Forelimb muscle (tissue), 1 donor: ENCODE measurements at regions not wholly inside any gene's neighbourhood (a gene's known extent, or its start where the extent isn't known, plus 50 kb on each side); places are given as distances from the start of the nearest gene placed in this dataset.

Experiments
- DNase-seq: peaks from one replicate; pipeline ENCODE4 v3.0.0-alpha.2; 2013; ENCODE audit warnings: low read depth

- no peak for DNase-seq
Observed at GRCh38 chr4:26137288-26137687, 183.5 kb upstream of the RBPJ start.

DNA sequence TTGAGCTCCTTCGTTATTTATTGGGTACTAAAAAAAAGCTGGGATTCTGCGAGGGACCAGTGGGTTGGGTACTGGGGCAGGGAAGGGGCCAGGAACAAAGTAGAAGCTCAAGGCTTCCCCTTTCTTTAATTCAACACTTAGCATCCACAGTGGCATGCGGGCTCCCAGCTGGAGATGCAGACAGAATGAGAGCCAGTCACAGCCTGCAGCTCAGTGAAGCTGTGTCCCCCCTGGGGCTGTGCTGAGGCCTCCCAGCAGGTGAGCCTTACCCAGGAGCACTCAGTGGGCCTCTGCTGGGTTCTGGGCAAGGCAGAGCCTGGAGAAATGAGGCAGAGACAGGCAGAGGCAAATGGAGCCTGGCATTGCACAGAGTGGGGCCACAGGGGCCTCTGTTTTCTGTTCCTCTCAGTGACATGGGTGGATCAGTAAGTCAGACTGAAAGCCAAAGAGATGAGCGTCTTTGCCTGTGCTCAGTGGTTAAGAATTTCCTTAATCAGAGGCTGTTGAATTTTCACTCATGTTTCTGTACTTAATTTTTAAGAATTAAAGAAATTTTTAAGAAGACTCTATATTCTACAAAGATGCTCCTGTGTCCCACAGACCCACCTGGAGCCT, 181.4 kb upstream of the RBPJ start:
- DNase-seq: no peak

DNA sequence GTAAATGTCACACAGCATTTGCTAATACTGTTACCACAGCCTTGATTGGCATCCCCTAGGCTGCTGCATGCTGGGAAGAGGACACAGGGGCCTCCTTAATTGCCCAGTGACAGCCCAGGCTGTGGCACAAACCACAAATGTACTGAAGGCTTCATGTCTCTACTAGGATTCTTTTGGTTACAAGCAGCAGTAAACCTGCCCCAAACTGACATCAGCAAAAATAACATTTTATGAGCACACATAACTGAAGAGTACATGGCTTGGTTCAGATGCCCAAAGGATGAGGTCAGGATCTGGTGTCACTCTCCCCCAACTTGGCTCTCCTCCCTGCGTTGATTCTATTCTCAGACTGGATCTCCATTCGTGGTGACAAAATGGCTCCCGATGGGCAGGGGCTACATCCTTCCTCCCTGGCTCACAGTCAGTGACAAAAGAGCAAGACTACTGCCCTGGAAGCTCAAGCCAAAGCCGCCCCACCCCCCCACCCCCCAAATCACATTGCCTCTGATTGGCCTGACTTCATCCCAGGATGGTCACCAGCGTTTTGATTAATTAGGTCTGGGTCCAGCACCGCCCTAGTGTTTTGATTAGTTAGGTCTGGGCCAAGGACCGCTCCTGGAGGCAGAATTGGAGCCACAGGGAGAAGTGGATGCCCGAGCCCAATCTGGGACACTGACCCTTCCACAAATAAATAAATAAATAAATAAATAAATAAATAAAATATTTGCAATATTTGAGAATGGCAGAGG, 180.5 kb upstream of the RBPJ start:
- DNase-seq: no peak

- DNase-seq: no peak
Observed at GRCh38 chr4:26141051-26141721, 179.6 kb upstream of the RBPJ start.

- no peak for DNase-seq
Observed at GRCh38 chr4:26141911-26142638, 178.7 kb upstream of the RBPJ start.

DNA sequence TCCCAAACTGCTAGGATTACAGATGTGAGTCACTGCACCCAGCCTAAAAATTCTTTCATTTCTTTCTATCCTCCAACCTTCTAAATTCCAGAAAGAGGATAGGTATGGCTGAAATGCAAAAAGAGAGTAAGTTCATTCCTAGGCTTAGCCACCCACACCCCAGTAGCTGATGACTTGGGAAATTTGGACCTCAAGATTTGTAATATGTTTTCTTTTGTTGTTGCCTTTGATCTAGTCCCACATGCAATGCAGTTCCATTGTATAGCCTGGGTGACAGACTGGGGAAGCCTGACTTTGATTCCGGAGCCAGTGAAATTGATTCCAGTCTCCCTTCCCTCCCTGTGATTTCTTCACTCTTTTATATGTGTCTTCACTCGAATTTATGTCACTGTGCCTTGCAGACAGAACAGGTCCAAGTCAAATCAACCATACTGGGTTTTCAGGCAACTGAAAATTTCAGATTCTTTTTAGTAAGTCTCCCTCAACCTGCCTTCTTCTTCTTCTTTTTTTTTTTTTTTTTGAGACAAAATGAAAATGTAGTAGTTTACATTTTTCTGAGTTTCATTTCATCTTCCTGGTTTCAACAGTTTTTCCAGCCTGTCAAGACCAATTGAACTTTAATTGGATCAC, 176.2 kb upstream of the RBPJ start:
- no peak for DNase-seq

GRCh38 chr4:26145212-26145611, 175.6 kb upstream of the RBPJ start:
- no peak for DNase-seq

GRCh38 chr4:26148927-26149326, 171.9 kb upstream of the RBPJ start:
- no peak for DNase-seq

DNA sequence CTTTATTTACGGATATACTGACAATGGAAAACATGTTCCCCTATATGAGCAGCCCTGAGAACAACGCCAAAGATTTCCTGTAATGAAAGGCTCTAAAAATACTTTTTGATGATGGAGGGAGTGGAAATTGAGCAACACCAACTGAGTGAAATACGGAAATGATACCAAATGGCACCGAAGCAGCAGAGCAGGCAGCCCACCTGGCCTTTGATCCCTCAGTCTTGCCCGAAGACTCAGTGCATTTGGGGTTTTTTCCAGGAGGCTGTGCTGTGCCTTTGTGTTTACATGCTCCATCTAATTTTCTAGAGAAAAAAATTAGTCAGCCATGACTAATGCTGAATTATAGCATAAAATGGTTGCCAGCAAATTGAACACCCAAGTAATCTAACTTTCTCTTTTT, 169.9 kb upstream of the RBPJ start:
- no peak for DNase-seq

DNA sequence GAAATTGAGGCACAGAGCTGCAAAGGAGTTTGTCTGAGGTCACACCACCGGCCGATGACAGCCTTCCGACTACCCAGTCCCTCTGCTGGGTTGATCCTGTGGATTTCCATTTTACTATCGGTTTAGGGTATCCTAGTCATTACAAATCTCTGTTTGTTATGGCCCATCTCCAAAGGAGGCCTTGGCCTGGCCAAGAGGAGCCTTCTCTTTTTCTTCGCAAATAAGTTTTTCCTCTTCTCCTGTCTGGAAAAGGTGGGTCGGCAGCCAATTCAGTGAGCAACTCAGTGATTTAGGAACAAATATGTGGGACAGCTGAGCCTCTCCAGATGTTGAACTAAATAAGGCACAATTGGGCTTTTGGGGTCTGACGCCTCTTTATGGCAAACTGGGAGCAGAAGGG, 169.2 kb upstream of the RBPJ start:
- DNase-seq: peak; percentile 78

DNA sequence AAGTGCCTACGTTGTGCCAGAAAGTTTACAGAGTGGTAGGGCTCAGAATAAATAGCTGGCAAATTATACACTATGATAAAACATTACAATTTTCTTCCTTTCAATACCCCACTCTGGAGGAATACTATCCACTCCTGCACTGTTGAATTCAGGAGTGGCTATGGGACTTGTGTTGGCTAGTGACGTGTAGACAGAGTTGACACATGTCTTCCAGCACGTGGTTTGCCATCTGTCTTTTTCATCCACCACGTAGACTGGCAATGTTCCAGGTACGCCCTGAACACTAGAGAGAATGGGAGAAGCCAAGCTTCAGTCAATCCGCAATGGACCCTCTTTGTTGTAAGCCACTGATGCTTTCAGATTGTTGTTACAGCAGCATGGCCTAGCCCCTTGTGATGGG, 168.8 kb upstream of the RBPJ start:
- DNase-seq: no peak

DNA sequence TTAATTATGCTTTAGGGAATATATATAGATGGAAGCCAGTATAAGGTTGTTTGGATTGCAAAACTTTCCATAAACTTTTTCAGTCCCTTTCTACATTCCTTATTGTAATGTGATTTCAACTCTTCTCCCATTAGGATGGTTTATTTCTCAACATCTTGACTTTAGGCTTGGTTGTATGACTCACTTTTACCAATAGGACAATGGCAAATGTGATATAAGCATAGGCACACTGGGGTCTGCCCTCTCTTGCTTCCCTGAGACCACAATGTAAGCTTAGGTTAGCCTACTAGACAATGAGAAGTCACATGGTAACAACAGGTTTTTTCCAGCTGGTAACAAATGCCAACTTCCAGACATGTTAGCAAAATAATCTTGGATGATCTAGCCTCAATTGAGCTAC, 163.3 kb upstream of the RBPJ start:
- DNase-seq: no peak

GRCh38 chr4:26160591-26160990, 160.2 kb upstream of the RBPJ start:
- no peak for DNase-seq

- no peak for DNase-seq
Observed at GRCh38 chr4:26161030-26161824, 159.6 kb upstream of the RBPJ start.

- no peak for DNase-seq
Observed at GRCh38 chr4:26162101-26162500, 158.7 kb upstream of the RBPJ start.

DNA sequence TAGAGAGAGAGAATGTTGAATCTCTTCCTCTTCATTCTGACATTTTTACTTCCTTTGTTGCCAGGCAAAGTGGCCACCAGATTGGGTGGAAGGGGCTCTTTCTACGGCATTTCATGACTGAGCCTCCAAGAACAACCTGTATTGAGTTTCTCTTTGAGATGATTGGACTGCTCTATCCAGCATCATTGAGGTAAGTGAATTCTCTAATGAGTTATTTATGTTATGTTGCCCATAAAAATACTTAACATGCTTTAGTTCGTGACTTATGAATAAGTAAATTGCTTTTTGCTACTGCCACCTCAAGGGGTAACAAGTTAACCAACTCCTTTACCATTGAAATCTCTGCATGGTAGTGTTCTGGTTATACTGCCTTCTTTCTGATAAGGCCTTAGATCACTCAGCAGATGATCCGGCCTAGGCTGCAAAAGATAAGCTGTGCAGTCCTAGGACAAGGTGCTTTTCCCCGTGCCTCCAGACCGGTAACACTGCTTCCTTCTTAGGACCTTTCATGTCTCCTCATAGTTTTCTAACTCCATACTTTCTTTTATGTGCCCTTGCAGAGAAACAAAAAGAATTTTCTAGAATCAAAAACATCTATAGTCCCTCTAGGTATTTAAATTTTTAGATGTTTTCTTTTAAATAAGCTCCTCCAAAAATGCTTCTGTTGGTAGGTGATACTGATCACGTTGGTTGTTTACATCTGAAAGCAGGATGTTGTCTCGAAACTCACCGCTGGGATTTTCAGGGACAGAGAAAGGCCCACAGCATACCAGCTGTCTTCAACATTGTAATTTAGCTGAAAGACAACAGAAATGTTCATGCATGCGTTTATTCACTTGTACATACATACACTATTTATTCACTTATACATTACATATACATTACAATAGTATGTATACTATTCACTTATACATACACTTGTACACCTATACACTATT, 157.1 kb upstream of the RBPJ start:
- DNase-seq: no peak

DNA sequence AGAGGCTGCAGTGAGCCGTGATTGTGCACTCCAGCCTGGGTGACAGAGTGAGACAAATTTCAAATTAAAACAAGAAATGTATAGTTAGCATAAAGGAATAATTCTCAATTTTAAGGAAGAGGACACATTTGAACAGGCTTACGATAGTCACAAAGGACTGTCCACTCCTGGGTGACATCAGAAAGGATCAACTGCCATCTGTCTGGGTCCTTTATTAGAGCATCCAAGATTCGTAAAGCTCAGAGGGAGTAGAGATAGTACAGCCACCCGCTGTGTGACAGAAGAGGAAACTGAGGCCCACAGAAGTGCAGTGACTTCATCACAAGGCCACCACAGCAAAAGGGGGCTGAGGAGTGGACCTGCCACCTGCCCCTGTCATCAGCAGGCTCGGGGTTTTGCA, 149.3 kb upstream of the RBPJ start:
- no peak for DNase-seq

GRCh38 chr4:26171941-26172340, 148.9 kb upstream of the RBPJ start:
- peak; percentile 83 for DNase-seq

GRCh38 chr4:26173619-26174018, 147.2 kb upstream of the RBPJ start:
- no peak for DNase-seq

DNA sequence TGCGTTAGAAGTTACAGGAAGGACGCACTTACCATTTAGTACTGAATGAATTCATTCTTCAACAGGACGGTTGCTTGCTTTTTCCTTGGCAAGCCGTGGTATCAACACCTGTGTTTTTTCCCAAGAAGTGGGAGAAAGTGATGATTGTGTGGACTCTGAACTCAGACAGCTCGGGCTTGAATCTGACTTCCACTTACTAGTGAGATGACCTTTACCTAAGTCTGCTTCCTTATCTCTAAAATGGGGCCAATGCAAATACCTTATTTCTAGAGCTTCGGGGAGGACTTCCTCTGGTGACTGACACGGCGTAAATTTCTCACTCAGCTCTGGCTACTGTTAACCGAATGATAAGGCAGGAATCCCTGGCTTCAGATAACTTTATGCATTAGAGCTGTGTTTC, 146.8 kb upstream of the RBPJ start:
- no peak for DNase-seq
